ENCODE measurements at regions not wholly inside any gene's neighbourhood (a gene's known extent, or its start where the extent isn't known, plus 50 kb on each side); places are given as distances from the start of the nearest gene placed in this dataset.
"Not testable (repeated sequence)": the region's sequence is repeated elsewhere in the genome, so short reads cannot be mapped to it uniquely, and the experiment has no call there.

- DNase-seq (ENCODE audit: low read depth): peak; percentile 71
Measured at GRCh38 chr4:3932734-3933133, 166.5 kb downstream of the ADRA2C start.

DNA sequence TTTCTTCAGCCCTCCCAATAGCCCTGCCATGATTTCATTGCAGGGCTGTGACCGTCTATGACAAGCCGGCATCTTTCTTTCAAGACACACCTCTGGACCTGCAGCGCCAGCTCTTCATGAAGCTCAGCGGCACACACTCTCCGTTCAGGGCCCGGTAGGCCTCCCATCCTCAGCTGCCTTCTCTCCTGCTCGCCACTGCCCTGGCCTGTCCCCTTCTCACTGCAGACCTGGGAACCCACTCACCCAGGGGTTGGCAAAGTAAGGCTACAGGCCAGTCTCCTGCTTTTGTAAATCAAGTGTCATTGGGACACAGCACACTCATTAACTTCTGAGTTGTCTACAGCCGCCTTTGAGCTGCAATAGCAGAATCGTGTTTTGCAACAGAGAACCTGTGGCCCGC is 169.2 kb downstream of the ADRA2C start:
- not testable (repeated sequence) for DNase-seq (ENCODE audit: low read depth)

GRCh38 chr4:3936184-3936583 is 170.0 kb downstream of the ADRA2C start:
- no peak for DNase-seq (ENCODE audit: low read depth)

GRCh38 chr4:3937849-3938562 is 171.8 kb downstream of the ADRA2C start:
- DNase-seq (ENCODE audit: low read depth): not testable (repeated sequence)

DNA sequence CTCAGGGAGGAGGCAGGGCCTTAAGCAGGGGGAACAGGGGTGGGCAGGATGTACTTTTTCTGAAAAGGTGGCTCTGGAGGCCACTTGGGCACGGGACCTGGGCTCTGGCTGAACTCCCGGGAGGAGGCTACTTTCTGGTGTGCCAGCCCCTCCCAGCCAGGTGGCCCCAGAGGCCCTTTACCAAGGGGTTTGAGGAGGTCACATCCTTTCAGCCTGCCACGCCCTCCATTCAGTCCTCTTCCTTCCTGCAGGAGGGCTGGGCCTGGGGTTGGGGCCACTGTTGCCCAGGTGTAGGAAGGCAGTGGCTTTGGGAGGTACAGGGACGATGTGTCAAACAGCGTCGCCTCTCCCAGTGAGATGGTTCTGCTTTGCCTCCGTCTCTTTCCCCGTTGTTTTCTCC is 172.5 kb downstream of the ADRA2C start:
- not testable (repeated sequence) for DNase-seq (ENCODE audit: low read depth)

DNA sequence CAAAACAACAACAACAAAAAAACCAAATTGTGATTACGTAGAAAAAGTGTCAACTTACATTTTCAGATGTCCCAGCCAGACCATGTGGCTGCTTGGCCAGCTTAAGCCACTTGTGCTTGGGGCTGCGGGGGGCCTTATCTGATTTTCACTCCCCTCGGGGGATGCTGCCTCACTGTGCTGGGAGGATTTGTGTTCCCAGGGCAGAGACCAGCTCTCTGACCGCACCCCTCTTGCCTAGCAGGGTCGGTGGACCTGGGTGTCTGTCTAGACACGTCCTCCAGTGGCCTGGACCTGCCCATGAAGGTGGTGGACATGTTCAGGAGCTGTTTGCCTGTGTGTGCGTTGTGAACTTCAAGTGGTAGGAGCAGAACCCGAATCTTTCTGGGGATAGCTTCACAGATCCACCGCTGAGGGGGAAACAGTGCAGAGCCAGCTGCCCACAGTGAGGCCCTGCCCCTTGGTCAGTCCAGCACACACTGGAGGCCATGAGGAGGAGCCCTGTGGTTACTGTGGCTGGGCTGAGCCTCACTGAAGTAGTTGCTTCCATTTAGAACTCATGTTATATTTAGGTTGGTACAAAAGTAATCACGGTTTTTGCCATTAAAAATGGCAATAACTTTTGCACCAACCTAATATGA is 173.9 kb downstream of the ADRA2C start:
- DNase-seq (ENCODE audit: low read depth): peak; percentile 36

GRCh38 chr4:3941735-3942522 is 175.7 kb downstream of the ADRA2C start:
- DNase-seq (ENCODE audit: low read depth): not testable (repeated sequence)

DNA sequence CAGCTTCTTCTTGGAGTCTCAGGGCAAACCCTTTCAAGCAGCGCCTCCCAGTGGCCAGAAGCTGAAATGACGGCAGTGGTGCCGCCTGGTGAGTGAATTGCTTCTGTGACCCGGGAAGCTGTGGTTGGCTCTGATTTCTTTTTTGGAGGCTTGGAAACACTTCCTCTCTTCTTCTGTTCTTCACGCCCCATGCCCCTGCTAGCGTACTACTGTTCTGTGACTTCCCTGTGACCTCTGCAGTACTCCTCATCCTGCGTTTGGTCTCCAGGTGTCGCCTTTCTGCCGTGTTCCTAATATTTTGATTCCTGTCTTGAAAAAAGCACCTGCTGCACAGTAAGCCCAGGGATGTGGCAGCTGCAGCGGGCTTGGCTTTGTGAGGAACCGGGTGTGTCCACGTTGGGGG is 176.4 kb downstream of the ADRA2C start:
- DNase-seq (ENCODE audit: low read depth): not testable (repeated sequence)

- not testable (repeated sequence) for DNase-seq (ENCODE audit: low read depth)
Measured at GRCh38 chr4:3943051-3943450, 176.9 kb downstream of the ADRA2C start.

DNA sequence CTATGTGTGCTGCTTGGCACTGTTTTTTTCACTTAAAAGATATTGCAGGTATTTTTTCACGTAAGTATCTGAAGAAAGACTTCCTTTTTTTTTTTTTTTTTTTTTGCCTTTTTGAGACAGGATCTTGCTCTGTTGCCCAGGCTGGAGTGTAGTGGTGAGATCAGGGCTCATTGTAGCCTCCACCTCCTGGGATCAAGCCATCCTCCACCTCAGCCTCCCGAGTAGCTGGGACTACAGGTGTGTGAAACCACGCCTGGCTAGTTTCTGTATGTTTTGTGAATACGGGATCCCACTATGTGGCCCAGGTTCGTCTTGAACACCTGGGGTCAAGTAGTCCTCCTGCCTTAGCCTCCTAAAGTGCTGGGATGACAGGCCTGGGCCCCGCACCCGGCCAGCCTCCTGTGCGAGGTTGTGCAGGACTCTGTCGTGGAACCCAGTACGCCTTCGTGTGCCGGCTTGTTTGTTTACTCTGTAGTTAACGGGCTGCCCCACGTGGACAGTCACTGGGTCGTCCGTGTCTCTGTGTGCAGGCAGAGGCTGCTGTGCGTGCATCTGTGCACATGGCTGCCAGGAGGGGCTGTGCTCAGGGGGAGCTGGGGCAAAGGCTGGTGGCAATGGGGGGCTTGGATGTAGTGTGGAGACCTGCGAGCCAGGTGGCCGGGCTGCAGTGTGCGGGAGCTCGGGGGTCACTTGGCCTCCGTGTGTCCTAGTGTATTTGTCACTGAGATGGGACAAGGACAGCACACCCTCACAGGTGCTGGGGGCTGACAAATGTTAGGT is 179.5 kb downstream of the ADRA2C start:
- no peak for DNase-seq (ENCODE audit: low read depth)

DNA sequence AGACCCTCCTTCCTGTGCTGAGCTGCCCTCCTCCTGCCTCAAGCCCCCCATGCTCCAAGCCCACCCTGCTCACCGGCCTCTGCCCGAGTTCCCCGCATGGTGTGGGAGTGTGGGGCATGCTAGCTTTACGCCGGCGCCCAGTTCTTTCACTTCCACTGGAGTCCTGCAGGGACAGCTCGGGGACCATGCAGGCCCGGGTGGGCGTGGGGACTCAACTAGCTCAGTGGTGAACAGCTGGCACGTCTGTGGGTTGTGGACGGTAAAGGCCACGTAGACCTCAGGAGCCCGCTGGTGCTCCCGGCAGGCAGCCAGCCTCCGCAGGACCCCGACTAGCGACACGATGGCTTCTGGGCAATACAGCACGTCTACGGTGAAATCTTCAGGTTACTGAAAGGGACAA is 180.4 kb downstream of the ADRA2C start:
- not testable (repeated sequence) for DNase-seq (ENCODE audit: low read depth)

DNA sequence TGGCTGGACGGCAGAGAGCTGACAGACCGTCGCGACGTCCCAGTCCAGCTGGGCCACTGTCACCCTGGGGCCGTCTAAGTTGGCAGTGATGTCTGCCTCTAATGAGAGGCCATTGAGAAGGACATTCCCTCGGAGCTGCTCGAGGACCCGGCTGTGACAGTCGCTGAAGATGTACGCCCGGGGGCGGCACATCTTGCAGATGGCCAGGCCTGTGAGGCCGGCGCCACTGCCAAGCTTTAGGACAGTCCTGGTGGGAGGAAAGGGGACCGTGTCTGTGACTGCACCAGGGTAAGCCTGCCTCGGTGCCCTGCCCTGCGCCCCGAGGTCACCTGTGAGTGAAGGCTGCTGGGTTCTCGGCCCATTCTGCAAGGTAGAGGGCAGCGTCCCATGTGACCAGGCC is 181.6 kb downstream of the ADRA2C start:
- not testable (repeated sequence) for DNase-seq (ENCODE audit: low read depth)

DNA sequence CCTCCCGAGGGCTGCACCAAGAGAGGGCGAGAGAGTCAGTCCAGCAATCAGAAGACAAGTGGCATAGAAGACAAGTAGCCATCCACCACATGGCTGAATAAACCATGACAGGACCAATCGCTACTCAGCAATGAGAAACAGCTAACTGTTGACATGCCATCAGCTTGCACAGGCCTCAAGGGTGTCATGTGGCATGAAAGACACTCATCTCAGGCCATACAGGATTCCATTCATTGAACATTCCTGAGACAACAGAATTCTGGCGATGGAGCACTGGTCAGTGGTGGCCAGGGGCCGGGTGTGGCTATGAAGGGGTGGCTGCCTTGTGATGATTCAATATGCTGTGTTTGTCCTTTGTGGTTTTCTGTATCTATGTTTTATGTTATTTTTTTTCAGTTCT is 182.0 kb downstream of the ADRA2C start:
- DNase-seq (ENCODE audit: low read depth): not testable (repeated sequence)

DNA sequence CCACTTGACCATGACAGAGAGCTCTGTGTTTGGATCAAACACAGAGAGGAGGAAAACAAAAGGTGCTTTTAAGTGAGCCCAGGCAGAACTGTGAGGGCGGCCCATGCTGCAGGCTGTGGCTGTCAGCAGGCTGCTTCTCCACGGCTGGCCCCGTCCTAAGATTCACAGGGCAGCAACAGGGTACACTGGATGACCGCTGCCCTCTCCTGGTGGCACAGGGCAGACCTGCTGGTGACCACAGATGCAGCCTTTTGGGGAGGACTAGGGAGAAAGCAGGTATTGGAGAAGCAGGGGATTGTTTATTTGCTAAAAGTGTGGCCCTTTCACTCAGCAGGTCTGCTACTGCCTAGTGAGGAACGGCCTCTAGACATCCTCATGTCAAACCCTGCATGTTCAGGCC is 183.7 kb downstream of the ADRA2C start:
- DNase-seq (ENCODE audit: low read depth): peak; percentile 40

- DNase-seq (ENCODE audit: low read depth): not testable (repeated sequence)
Measured at GRCh38 chr4:3952443-3953139, 186.4 kb downstream of the ADRA2C start.

GRCh38 chr4:3953140-3953489 is 186.9 kb downstream of the ADRA2C start:
- DNase-seq (ENCODE audit: low read depth): not testable (repeated sequence)

- peak; percentile 97 for DNase-seq (ENCODE audit: low read depth)
Measured at GRCh38 chr4:3954540-3955320, 188.5 kb downstream of the ADRA2C start.

DNA sequence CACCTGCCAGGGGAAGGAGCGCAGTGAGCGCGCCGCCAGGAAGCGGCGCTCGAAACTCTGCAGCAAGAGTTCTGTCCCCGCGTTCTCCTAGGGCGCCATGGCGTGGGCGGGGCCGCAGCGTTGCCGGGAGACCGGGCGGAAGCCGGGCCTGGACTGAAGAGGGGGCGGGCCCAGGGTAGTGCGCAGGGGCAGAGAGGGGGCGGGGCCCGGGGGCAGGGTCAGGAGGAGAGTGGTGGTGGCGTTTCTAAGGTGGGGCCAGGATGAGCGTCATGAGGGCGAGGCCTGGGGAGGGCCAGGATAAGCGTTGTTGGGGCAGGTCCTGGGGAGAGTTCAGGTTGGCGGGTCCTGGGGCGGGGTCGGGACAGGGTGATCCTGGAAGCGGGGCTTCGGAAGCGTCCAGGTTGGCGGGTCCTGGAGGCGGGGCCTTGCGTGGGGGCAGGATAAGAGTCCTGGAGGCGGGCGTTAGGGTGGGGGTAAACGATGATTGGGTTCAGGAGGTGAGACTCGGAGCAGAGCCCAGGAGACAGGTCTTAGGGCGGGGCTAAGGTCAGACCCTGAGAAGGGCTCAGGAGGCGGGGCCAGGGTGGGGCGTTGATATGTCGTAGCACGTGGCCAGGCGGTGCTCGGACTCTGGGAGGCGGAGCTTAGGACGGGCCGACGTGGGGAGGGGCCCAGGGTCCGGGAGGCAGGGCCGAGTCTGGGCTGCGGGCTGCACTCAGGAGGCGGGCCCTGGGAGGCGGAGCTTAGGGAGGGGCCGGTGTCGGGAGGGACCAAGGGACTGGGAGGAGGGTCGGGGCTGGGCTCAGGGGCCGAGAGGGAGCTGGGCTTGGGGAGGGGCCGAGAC is 189.4 kb downstream of the ADRA2C start:
- DNase-seq (ENCODE audit: low read depth): peak; percentile 99

DNA sequence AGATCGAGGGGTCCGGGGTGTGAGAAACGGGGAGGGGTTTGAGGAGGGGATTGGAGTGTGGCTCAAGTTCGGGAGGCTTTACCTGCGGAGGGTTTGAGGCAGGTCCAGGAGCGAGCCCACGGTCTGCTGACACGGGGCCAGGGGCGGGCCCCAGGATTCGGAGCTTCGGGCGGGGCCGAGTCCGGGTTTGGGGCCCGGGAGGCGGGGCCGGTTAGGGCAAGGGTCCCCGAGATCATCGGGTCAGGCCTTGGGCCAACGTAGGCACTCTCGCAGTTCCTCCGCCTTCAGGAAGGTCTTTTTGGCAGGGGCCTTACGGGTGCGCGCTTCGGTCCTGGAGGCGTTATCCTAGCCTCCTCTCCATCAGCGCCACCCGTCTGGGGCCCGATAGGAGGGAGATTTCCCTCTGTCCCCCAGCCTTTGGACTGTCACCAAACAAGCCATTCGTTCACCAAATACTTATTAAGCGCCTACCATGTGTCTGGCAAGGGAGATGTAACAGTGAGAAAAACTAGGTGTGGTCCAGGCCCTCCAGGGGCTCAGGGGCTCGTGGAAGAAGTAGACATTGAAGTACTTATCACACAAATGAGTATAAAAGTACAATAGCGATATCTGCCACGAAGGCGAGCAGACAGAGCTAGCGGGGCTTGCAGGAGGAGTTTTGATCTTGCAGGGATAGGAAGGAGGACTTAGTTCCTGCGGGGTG is 190.1 kb downstream of the ADRA2C start:
- DNase-seq (ENCODE audit: low read depth): not testable (repeated sequence)
